ENCODE measurements at regions not wholly inside any gene's neighbourhood (a gene's known extent, or its start where the extent isn't known, plus 50 kb on each side); places are given as distances from the start of the nearest gene placed in this dataset.
A peak's percentile ranks its signal among the peaks of the same experiment; 100 is the strongest.

- no peak for TF ChIP-seq TAF1 (IDR thresholded peaks at IDR 0.05; ENCODE audit: borderline replicate concordance, low read depth, low read length)
- no peak for TF ChIP-seq POLR2AphosphoS5 (IDR thresholded peaks at IDR 0.05; ENCODE audit: low read depth, low read length)
- no peak for TF ChIP-seq POLR2A (IDR thresholded peaks at IDR 0.05; ENCODE audit: low read depth, low read length)
- no peak for FAIRE-seq
- DNase-seq (ENCODE audit: insufficient read length): no peak
Measured at GRCh38 chr14:50036637-50037036, 79.7 kb downstream of the VCPKMT start.

- TF ChIP-seq POLR2A (IDR thresholded peaks at IDR 0.05; ENCODE audit: low read depth, low read length) (no peak), POLR2AphosphoS5 (IDR thresholded peaks at IDR 0.05; ENCODE audit: low read depth, low read length) (no peak), TAF1 (IDR thresholded peaks at IDR 0.05; ENCODE audit: borderline replicate concordance, low read depth, low read length) (no peak)
- FAIRE-seq (no peak), DNase-seq (ENCODE audit: insufficient read length) (no peak)
Measured at GRCh38 chr14:50037240-50037639, 79.1 kb downstream of the VCPKMT start.

- FAIRE-seq (peak; percentile 82), DNase-seq (ENCODE audit: insufficient read length) (no peak)
- TF ChIP-seq TAF1 (IDR thresholded peaks at IDR 0.05; ENCODE audit: borderline replicate concordance, low read depth, low read length) (no peak), POLR2AphosphoS5 (IDR thresholded peaks at IDR 0.05; ENCODE audit: low read depth, low read length) (no peak), POLR2A (IDR thresholded peaks at IDR 0.05; ENCODE audit: low read depth, low read length) (no peak)
Measured at GRCh38 chr14:50037852-50038251, 78.5 kb downstream of the VCPKMT start.

GRCh38 chr14:50038398-50039119 is 77.8 kb downstream of the VCPKMT start:
- TF ChIP-seq POLR2AphosphoS5 (IDR thresholded peaks at IDR 0.05; ENCODE audit: low read depth, low read length) (peak; percentile 65), TAF1 (IDR thresholded peaks at IDR 0.05; ENCODE audit: borderline replicate concordance, low read depth, low read length) (peak; percentile 51; the same call in 1 of the 2 replicates), POLR2A (IDR thresholded peaks at IDR 0.05; ENCODE audit: low read depth, low read length) (peak; percentile 51)
- DNase-seq (ENCODE audit: insufficient read length) (peak; percentile 61), FAIRE-seq (peak; percentile 96)

- FAIRE-seq (no peak), DNase-seq (ENCODE audit: insufficient read length) (no peak)
- no peak for TF ChIP-seq POLR2AphosphoS5 (IDR thresholded peaks at IDR 0.05; ENCODE audit: low read depth, low read length)
- TF ChIP-seq TAF1 (IDR thresholded peaks at IDR 0.05; ENCODE audit: borderline replicate concordance, low read depth, low read length): no peak
- no peak; the same call in 1 of the 2 replicates for TF ChIP-seq POLR2A (IDR thresholded peaks at IDR 0.05; ENCODE audit: low read depth, low read length)
Measured at GRCh38 chr14:50039120-50039517, 77.3 kb downstream of the VCPKMT start.

- TF ChIP-seq POLR2A (IDR thresholded peaks at IDR 0.05; ENCODE audit: low read depth, low read length) (no peak), TAF1 (IDR thresholded peaks at IDR 0.05; ENCODE audit: borderline replicate concordance, low read depth, low read length) (no peak), POLR2AphosphoS5 (IDR thresholded peaks at IDR 0.05; ENCODE audit: low read depth, low read length) (no peak; the same call in 1 of the 2 replicates)
- FAIRE-seq (no peak), DNase-seq (ENCODE audit: insufficient read length) (no peak)
Measured at GRCh38 chr14:50039734-50040400, 76.5 kb downstream of the VCPKMT start.

GRCh38 chr14:50040401-50040775 is 76.0 kb downstream of the VCPKMT start:
- DNase-seq (ENCODE audit: insufficient read length): no peak
- TF ChIP-seq POLR2A (IDR thresholded peaks at IDR 0.05; ENCODE audit: low read depth, low read length) (peak; percentile 68; the same call in 1 of the 2 replicates), TAF1 (IDR thresholded peaks at IDR 0.05; ENCODE audit: borderline replicate concordance, low read depth, low read length) (peak; percentile 51; the same call in 1 of the 2 replicates), POLR2AphosphoS5 (IDR thresholded peaks at IDR 0.05; ENCODE audit: low read depth, low read length) (peak; percentile 72; the same call in 1 of the 2 replicates)
- peak; percentile 58 for FAIRE-seq

GRCh38 chr14:50040895-50041465 is 75.4 kb downstream of the VCPKMT start:
- TF ChIP-seq POLR2A (IDR thresholded peaks at IDR 0.05; ENCODE audit: low read depth, low read length): no peak
- no peak for TF ChIP-seq POLR2AphosphoS5 (IDR thresholded peaks at IDR 0.05; ENCODE audit: low read depth, low read length)
- TF ChIP-seq TAF1 (IDR thresholded peaks at IDR 0.05; ENCODE audit: borderline replicate concordance, low read depth, low read length): no peak

GRCh38 chr14:50041980-50042379 is 74.4 kb downstream of the VCPKMT start:
- FAIRE-seq (no peak), DNase-seq (ENCODE audit: insufficient read length) (no peak)
- no peak for TF ChIP-seq POLR2AphosphoS5 (IDR thresholded peaks at IDR 0.05; ENCODE audit: low read depth, low read length)
- no peak for TF ChIP-seq POLR2A (IDR thresholded peaks at IDR 0.05; ENCODE audit: low read depth, low read length)
- TF ChIP-seq TAF1 (IDR thresholded peaks at IDR 0.05; ENCODE audit: borderline replicate concordance, low read depth, low read length): no peak

More at GRCh38 chr14:50040895-50041465, 75.4 kb downstream of the VCPKMT start:
- FAIRE-seq: peak; percentile 5
- no peak for DNase-seq (ENCODE audit: insufficient read length)

GRCh38 chr14:50044042-50044651 is 72.2 kb downstream of the VCPKMT start:
- DNase-seq (ENCODE audit: insufficient read length) (no peak), FAIRE-seq (no peak)
- no peak for TF ChIP-seq TAF1 (IDR thresholded peaks at IDR 0.05; ENCODE audit: borderline replicate concordance, low read depth, low read length)
- no peak for TF ChIP-seq POLR2A (IDR thresholded peaks at IDR 0.05; ENCODE audit: low read depth, low read length)
- TF ChIP-seq POLR2AphosphoS5 (IDR thresholded peaks at IDR 0.05; ENCODE audit: low read depth, low read length): no peak
